ENCODE measurements at regions not wholly inside any gene's neighbourhood (a gene's known extent, or its start where the extent isn't known, plus 50 kb on each side); places are given as distances from the start of the nearest gene placed in this dataset.

GRCh38 chr4:59037812-59038211 is 1927.6 kb upstream of the IGFBP7 start:
- TF ChIP-seq CTCF (conservative IDR thresholded peaks at IDR 0.05; ENCODE audit: low read depth, low read length) (no peak), EZH2 (IDR thresholded peaks at IDR 0.05; ENCODE audit: low read length, unreplicated experiment) (no peak)

Data from PC-3 (cell line).